Activated T-helper 17 cell treated with anti-CD3 and anti-CD28 coated beads, Interleukin-2, amount 50 U/mL, for 72 hours (primary cell): ENCODE measurements at regions not wholly inside any gene's neighbourhood (a gene's known extent, or its start where the extent isn't known, plus 50 kb on each side); places are given as distances from the start of the nearest gene placed in this dataset.
"Not testable (repeated sequence)": the region's sequence is repeated elsewhere in the genome, so short reads cannot be mapped to it uniquely, and the experiment has no call there.

Experiments
- ATAC-seq: fragments of 150-1000 bp; cut with Tn5 transposase; replicated peaks from 2 replicates; pipeline ENCODE4 v1.10.0; 2021; ENCODE audit warnings: mild to moderate bottlenecking, moderate library complexity
- H3K27ac Mint-ChIP-seq: one replicate; pipeline ENCODE4 v1.8.0; 2022; ENCODE audit warnings: mixed read lengths
- H3K27me3 Mint-ChIP-seq: one replicate; pipeline ENCODE4 v1.8.0; 2022; ENCODE audit warnings: mixed read lengths
- H3K36me3 Mint-ChIP-seq: one replicate; pipeline ENCODE4 v1.8.0; 2022; ENCODE audit warnings: low read depth, mild to moderate bottlenecking, mixed read lengths
- H3K4me1 Mint-ChIP-seq: one replicate; pipeline ENCODE4 v1.8.0; 2022; ENCODE audit warnings: mixed read lengths
- H3K4me3 Mint-ChIP-seq: one replicate; pipeline ENCODE4 v1.8.0; 2022; ENCODE audit warnings: mild to moderate bottlenecking, mixed read lengths
- H3K9me3 Mint-ChIP-seq: one replicate; pipeline ENCODE4 v1.8.0; 2022; ENCODE audit warnings: mixed read lengths

DNA sequence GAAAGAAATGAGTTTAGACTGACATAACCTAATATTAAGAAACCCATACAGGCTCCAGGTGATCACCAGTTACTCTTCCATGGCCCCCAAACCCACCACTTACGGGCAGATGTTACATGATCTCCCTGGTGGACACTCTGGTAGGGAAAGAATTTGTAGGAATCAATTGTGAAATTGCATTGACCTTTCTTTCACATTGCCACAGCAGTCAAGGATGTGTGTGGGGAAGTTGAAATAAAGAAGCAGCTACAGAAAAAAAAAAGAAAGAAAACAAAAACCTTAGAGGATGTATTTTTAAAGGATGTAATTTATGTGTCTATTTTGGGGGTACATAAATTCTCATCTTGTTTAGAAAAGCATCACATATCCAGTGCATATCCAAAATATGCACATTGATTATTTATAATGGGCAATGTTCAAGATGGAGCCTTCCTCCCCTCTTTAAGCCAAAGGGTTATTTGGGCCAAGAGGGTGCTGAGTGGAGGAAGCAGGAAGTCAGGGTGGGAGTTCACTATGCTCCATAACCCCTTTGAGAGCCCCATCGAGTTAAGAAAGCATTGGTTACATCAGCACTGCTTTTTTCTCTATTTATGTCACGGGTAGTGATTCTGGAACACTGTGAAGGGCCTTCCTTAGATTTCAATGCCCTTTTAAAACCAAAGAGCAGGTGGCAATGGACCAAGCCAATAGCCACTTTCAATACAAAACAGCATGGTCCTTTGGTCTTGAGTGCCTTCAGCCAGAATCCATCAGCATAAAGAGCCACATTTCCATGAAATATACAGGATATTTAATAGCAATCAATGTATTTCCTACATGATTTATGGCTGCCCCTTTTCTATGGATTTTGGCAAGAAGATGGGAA is 169.6 kb downstream of the LACC1 start:
- Mint-ChIP-seq H3K27me3 (peaks cover 49% of the 10 kb centered on the region), H3K36me3 (no peaks in the 10 kb centered on the region), H3K9me3 (no peaks in the 10 kb centered on the region), H3K27ac (no peak overlapping the region), H3K4me1 (no peaks in the 10 kb centered on the region), H3K4me3 (no peak overlapping the region)
- no peak for ATAC-seq

DNA sequence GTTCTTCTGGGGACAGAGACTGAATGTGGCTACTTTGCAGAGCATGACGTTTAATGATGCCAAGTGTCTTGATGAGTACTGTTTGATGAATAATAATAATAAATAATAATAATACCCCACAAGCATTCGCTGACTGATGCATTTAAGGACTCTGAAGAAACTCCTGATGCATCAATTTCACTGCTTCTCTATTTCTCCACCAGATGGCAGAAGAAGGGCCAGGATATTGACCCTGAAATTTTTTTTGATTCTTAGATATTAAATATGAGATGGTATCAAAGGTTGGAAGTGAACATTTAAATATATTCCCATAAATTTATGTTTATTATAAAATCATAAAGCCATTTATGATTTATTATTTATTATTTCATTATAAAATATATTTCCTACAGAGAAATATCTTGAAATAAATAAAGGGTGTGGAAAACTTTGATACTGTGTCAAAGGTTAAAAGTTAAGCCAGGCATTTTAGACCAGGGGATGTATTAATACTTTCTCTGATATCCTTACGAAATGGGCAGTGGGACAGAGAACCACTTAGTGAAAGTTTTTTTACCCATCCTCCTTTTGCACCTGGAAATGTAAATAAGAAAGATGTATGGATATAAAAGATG is 170.9 kb downstream of the LACC1 start:
- H3K36me3 Mint-ChIP-seq = no peaks in the 10 kb centered on the region
- no peaks in the 10 kb centered on the region for H3K4me1 Mint-ChIP-seq
- ATAC-seq = no peak
- no peak overlapping the region for H3K4me3 Mint-ChIP-seq
- no peaks in the 10 kb centered on the region for H3K9me3 Mint-ChIP-seq
- H3K27me3 Mint-ChIP-seq = peaks cover 52% of the 10 kb centered on the region
- H3K27ac Mint-ChIP-seq = no peak overlapping the region

DNA sequence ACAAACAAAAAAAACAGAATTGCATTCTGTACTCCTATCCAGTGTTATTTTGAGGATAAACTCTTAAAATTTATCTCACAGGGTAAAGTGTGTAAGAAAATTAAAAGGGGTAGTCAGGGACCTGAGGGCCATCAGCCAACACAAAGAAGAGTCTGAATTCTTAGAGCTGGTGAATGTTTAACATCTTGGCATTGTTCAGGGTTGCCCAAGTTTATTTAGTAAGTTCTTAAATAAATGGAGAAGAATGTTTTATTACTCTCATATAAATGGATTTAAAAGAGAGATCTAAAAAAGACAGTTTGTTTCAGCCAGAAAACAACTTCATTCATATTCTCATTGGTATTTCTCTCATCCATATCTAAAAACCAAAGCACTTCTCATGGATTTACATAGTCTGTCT is 171.7 kb downstream of the LACC1 start:
- ATAC-seq = no peak
- no peaks in the 10 kb centered on the region for H3K4me1 Mint-ChIP-seq
- H3K27ac Mint-ChIP-seq = no peak overlapping the region
- H3K36me3 Mint-ChIP-seq = no peaks in the 10 kb centered on the region
- peaks cover 48% of the 10 kb centered on the region for H3K27me3 Mint-ChIP-seq
- no peaks in the 10 kb centered on the region for H3K9me3 Mint-ChIP-seq
- H3K4me3 Mint-ChIP-seq = no peak overlapping the region

DNA sequence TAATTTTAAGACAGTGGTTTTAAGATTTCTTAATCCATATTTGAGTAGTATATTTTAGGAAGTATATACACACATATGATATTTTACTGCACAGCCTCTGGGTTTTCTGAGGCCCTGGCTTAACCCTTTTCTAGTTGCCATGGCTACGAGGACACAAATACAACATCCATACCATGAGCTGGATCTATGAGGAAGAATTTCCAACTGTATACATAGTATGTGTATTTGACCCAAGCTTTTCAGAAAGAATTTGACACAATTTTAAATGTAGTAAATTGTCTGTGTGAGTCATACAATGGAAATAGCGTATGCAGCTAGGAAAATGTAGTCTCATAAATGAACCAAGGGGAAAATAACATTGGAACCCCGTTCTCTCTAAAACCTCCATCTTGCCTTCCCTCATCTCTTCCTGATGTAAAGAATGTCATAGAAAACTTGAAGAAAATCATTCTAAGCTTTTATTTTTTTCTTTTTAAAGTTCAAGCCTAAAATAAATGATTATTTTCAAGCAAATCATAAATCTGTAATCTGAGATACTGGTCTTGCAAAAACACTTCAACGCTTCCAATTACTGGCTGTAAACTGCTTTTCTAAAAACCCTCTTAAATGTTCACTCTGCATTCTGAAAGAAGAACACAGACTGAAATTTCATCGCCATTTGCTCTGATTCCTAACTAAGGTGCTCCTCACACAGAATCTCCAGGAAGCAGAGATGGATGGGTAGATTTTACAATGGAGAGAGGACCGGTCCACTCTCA is 172.4 kb downstream of the LACC1 start:
- no peak overlapping the region for H3K4me3 Mint-ChIP-seq
- H3K9me3 Mint-ChIP-seq = no peaks in the 10 kb centered on the region
- H3K27ac Mint-ChIP-seq = no peak overlapping the region
- ATAC-seq = no peak
- H3K4me1 Mint-ChIP-seq = no peaks in the 10 kb centered on the region
- no peaks in the 10 kb centered on the region for H3K36me3 Mint-ChIP-seq
- H3K27me3 Mint-ChIP-seq = peaks cover 44% of the 10 kb centered on the region

DNA sequence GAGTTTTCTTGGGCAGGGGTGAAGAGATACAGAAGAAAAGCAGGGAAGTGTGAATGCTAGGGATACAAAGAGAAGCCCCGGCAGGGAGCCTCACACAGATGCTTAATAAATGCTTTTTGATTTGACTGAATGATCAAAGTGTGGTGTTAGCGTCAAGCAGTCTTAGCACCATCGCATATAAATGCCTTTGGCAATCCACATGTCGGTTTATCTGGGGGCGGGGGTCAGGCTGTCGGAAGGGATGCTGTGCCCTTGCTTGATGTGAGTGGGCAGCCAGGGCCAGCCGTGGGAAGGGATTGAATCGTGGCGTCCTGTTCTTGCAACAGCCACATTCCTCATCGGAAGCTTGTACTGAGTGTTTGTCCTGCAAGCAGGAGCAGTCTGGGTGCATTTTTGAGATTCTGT is 173.1 kb downstream of the LACC1 start:
- no peak overlapping the region for H3K4me3 Mint-ChIP-seq
- H3K27me3 Mint-ChIP-seq = peaks cover 40% of the 10 kb centered on the region
- ATAC-seq = no peak

DNA sequence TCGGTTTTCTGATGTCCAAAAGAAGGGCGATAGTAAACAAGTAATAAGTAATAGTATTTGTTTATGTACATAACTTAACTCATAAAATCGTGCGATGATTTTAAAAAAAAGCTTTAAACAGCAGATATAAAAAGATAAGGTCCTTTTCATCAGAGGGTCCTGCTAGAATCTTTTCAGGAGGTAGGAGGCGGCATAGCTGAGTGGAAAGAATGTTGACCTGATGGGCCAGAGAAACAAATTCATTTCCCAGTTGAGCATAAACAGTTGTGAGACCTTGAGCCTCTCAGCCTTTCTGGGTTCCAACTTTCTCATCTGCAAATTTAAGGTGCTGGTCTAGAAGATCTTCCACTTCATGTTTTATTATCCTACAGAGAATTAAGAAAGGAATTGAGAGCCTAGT is 173.5 kb downstream of the LACC1 start:
- peaks cover 36% of the 10 kb centered on the region for H3K27me3 Mint-ChIP-seq
- no peaks in the 10 kb centered on the region for H3K9me3 Mint-ChIP-seq
- no peaks in the 10 kb centered on the region for H3K36me3 Mint-ChIP-seq
- no peak for ATAC-seq
- H3K27ac Mint-ChIP-seq = no peak overlapping the region
- H3K4me3 Mint-ChIP-seq = no peak overlapping the region
- H3K4me1 Mint-ChIP-seq = no peaks in the 10 kb centered on the region

More for the DNA sequence above, 173.1 kb downstream of the LACC1 start:
- Mint-ChIP-seq H3K27ac (no peak overlapping the region), H3K4me1 (no peaks in the 10 kb centered on the region), H3K9me3 (no peaks in the 10 kb centered on the region), H3K36me3 (no peaks in the 10 kb centered on the region)

DNA sequence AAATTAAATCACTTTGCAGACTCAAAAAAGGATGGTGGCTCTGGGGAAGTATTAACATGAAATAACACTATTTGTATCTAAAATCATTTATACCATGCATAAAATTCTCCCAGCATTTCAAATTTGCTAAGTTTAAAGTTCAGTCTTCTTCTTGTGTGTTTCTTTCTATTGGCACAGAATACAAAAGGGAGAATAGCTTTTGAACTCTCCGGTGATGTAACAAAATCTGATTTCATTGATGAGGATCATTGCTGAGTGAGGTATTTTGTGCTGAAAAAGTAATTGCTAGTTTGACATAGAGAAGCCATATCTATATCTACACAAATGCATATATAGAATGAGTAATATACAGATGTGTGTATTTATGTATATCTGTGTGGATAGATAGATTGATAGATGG is 174.8 kb downstream of the LACC1 start:
- no peak for ATAC-seq

DNA sequence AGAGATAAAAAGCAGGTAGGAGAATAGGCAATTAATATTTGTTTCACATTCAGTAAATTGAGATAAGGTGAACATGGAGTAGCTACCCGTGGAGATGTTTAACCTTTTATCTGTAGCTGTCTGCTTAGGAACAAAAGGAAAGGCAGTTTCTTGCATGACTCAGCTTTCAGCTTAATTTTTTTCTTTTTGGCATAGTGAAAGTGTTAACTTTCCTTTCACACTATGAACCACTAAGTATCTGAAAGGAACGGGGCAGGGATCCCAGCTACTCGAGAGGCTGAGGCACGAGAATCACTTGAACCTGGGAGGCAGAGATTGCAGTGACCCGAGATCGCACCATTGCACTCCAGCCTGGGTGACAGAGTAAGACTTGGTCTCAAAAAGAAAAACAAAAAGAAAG is 176.0 kb downstream of the LACC1 start:
- not testable (repeated sequence) for H3K4me1 Mint-ChIP-seq, H3K9me3 Mint-ChIP-seq, H3K36me3 Mint-ChIP-seq, H3K27ac Mint-ChIP-seq, ATAC-seq, H3K4me3 Mint-ChIP-seq
- H3K27me3 Mint-ChIP-seq = peaks cover 37% of the 10 kb centered on the region

More for the DNA sequence above, 174.8 kb downstream of the LACC1 start:
- Mint-ChIP-seq H3K9me3 (no peaks in the 10 kb centered on the region), H3K4me3 (no peak overlapping the region), H3K4me1 (no peaks in the 10 kb centered on the region), H3K27me3 (peaks cover 33% of the 10 kb centered on the region), H3K27ac (no peak overlapping the region), H3K36me3 (no peaks in the 10 kb centered on the region)

DNA sequence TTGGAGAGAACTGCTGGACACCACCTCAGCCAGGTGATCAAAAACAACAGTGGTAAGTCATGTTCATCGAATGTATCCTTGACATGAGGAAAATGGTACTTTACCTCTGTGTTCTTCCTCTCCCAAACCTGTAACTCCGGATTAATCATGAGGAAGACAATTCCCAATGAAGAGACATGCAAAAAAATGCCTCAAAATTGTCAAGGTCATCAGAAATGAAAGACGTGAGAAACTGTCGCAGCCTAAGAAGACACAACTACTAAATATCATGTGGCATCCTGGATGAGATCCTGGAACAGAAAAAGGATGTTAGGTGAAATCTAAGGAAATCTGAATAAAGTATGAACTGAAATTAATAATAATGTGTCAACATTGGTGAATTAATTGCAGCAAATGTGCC is 178.4 kb downstream of the LACC1 start:
- peaks cover 29% of the 10 kb centered on the region for H3K27me3 Mint-ChIP-seq
- no peak overlapping the region for H3K27ac Mint-ChIP-seq
- no peaks in the 10 kb centered on the region for H3K9me3 Mint-ChIP-seq
- no peak for ATAC-seq
- H3K4me3 Mint-ChIP-seq = no peak overlapping the region
- H3K4me1 Mint-ChIP-seq = no peaks in the 10 kb centered on the region
- no peaks in the 10 kb centered on the region for H3K36me3 Mint-ChIP-seq

DNA sequence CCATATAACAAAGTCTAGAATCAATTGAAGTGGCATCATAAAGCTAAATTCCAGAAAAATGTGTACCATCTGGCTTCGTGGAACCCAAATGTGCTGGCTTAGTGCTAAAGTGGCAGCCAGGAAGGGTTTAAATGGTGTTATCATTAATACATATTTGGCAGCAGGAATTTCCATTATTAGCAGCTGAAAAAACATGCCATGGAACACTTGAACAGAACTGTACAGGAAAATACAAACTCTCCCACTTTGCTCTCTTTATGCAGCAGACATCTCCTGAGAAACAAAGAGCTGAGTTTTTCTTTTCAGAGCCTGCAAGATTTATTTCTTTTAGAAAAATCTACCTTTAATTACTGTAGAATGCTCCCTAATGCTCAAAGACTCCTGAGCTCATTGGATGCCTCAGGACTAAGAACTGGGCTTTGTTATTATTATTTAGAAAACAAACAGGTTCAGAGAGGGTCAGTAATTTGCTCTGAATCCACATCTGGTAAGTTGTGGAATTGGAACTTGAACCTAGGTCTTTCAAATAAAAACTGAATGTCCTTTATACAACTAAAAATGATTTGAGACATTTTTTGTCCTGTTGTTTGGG is 179.0 kb downstream of the LACC1 start:
- no peak overlapping the region for H3K4me3 Mint-ChIP-seq
- H3K27ac Mint-ChIP-seq = no peak overlapping the region
- H3K27me3 Mint-ChIP-seq = peaks cover 28% of the 10 kb centered on the region
- H3K4me1 Mint-ChIP-seq = no peaks in the 10 kb centered on the region
- H3K36me3 Mint-ChIP-seq = no peaks in the 10 kb centered on the region
- ATAC-seq = no peak
- H3K9me3 Mint-ChIP-seq = no peaks in the 10 kb centered on the region

DNA sequence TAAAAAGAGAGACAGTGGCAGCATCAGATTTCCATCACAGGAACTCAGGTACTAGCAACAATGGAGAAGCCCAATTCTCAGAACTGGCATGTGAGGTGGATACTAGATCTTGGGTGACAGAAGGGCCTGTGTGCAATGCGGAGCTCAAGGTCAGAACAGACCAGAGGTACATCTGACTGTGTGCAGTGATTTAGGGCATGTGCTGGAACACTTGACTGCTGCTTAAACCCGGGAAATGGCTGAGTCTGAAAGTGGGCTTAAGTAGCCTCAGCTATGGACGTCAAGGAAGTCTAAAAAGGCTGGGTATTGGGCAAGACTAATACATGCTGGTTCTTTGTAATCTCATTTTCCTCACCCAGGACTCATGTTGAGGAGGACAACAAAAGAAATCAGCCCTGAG is 182.2 kb downstream of the LACC1 start:
- H3K27ac Mint-ChIP-seq = no peak overlapping the region
- H3K4me3 Mint-ChIP-seq = no peak overlapping the region
- H3K36me3 Mint-ChIP-seq = no peaks in the 10 kb centered on the region
- H3K9me3 Mint-ChIP-seq = no peaks in the 10 kb centered on the region
- no peaks in the 10 kb centered on the region for H3K4me1 Mint-ChIP-seq
- peaks cover 12% of the 10 kb centered on the region for H3K27me3 Mint-ChIP-seq
- ATAC-seq = no peak

DNA sequence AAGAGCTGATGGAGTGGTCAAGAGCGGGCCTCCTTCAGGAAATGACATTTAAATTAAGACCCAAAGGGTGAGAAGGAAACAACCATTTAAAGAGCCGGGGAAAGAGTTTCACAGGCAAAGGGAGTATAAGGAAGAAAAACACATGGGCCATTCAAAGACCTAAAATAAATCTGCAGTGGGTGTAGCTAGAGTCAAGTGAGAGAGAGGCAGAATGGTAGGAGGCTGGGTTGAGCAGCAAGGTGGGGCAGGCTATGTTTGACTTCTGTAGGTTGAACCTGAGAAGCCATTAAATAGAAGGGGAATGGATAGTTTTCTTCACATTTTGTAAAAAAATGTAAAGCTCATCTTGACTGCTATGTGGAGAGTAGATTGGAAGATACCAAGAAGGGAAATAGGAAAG is 183.8 kb downstream of the LACC1 start:
- H3K27ac Mint-ChIP-seq = no peak overlapping the region
- no peak for ATAC-seq
- H3K36me3 Mint-ChIP-seq = no peaks in the 10 kb centered on the region
- H3K4me1 Mint-ChIP-seq = no peaks in the 10 kb centered on the region
- H3K27me3 Mint-ChIP-seq = peaks cover 17% of the 10 kb centered on the region
- H3K9me3 Mint-ChIP-seq = peaks cover 1% of the 10 kb centered on the region
- H3K4me3 Mint-ChIP-seq = no peak overlapping the region

DNA sequence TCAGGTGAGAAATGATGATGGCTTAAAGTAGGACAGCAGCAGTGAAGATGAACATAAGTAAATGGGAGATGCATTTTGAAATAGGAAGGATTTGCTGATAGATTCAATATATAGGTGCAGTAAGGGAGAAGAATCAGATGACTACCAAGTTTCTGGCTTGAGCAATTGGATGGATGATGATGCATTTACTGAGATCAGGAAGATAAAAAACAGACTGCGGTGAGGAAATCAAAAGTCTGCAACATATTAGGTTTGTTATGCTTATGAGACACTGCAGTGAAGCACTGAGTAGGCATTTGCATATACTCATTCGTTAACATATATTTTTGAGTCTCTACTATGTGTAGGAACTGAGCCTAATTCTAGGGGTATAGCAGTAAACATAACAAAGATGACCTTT is 184.2 kb downstream of the LACC1 start:
- Mint-ChIP-seq H3K36me3 (no peaks in the 10 kb centered on the region), H3K27ac (no peak overlapping the region), H3K27me3 (peaks cover 21% of the 10 kb centered on the region), H3K4me3 (no peak overlapping the region), H3K9me3 (peaks cover 3% of the 10 kb centered on the region), H3K4me1 (no peaks in the 10 kb centered on the region)
- ATAC-seq = no peak

DNA sequence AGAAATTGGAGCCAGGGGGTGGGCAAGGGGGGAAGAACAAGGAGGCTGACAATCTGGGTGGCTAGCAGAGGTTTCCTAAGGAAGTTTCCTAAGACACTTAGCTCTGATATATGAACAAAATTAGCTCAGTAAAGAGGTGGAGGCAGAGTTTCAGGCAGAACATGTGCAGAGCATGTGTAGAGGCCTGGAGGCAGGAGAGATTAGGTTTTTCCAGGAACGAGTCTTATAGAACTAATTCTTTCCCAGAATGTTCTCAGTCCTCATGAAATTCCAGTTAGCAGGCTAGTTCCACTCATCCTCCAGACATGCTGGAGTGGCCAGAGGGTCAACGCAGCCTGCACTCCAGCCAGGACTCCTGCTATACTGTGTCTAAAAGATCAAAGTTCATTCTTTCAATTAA is 184.7 kb downstream of the LACC1 start:
- peaks cover 22% of the 10 kb centered on the region for H3K27me3 Mint-ChIP-seq
- no peak for ATAC-seq
- H3K4me3 Mint-ChIP-seq = no peak overlapping the region
- no peaks in the 10 kb centered on the region for H3K36me3 Mint-ChIP-seq
- no peaks in the 10 kb centered on the region for H3K4me1 Mint-ChIP-seq
- peaks cover 3% of the 10 kb centered on the region for H3K9me3 Mint-ChIP-seq
- no peak overlapping the region for H3K27ac Mint-ChIP-seq
